DND-41 (cell line): ENCODE measurements at regions not wholly inside any gene's neighbourhood (a gene's known extent, or its start where the extent isn't known, plus 50 kb on each side); places are given as distances from the start of the nearest gene placed in this dataset.

ENCODE experiments used
- ATAC-seq: fragments of 200-7000 bp; cut with Tn5 transposase; 3 replicates; pipeline ENCODE4 v1.9.1; 2021; ENCODE audit warnings: low read depth; ENCODE audit not compliant: insufficient read depth
- DNase-seq: peaks from one replicate; pipeline ENCODE4 v3.0.0-alpha.2; 2020
- H2AFZ ChIP-seq: 2 replicates; pipeline ENCODE4 v1.6.0; 2012; ENCODE audit warnings: low read depth, low read length
- H3K27ac ChIP-seq: 2 replicates; pipeline ENCODE4 v1.5.1; 2012; ENCODE audit warnings: low read length, inconsistent platforms
- H3K27me3 ChIP-seq: fragments of 200-600 bp; sonication (generic); 2 replicates; pipeline ENCODE4 v1.6.0; 2012; ENCODE audit warnings: low read length, mild to moderate bottlenecking, inconsistent platforms; ENCODE audit not compliant: insufficient read depth, poor library complexity
- H3K36me3 ChIP-seq: 2 replicates; pipeline ENCODE4 v1.5.1; 2012; ENCODE audit warnings: low read length, inconsistent platforms; ENCODE audit not compliant: insufficient read depth
- H3K4me1 ChIP-seq: 2 replicates; pipeline ENCODE4 v1.5.1; 2012; ENCODE audit warnings: mild to moderate bottlenecking, low read length; ENCODE audit not compliant: insufficient read depth
- H3K4me2 ChIP-seq: 2 replicates; pipeline ENCODE4 v1.6.0; 2012; ENCODE audit warnings: mild to moderate bottlenecking, moderate library complexity, low read length, inconsistent platforms; ENCODE audit not compliant: insufficient read depth
- H3K4me3 ChIP-seq, 2 experiments: fragments of 200-600 bp in 1 of 2; shearing (Covaris generic) in 1 of 2; 2 replicates each; pipeline ENCODE4 v1.5.1; 2012 to 2016; ENCODE audit warnings: inconsistent platforms in 2 of 2, low read length in 2 of 2, mild to moderate bottlenecking in 2 of 2, low read depth in 1 of 2, moderate library complexity in 1 of 2
- H3K79me2 ChIP-seq: 2 replicates; pipeline ENCODE4 v1.6.0; 2012; ENCODE audit warnings: low read length, inconsistent platforms; ENCODE audit not compliant: insufficient read depth
- H3K9ac ChIP-seq: 2 replicates; pipeline ENCODE4 v1.6.0; 2012; ENCODE audit warnings: low read depth, mild to moderate bottlenecking, inconsistent platforms, low read length, moderate library complexity
- H3K9me3 ChIP-seq: 2 replicates; pipeline ENCODE4 v1.5.1; 2012; ENCODE audit warnings: low read length, moderate library complexity, mild to moderate bottlenecking, inconsistent platforms; ENCODE audit not compliant: insufficient read depth, severe bottlenecking
- H4K20me1 ChIP-seq: 2 replicates; pipeline ENCODE4 v1.6.0; 2012; ENCODE audit warnings: low read length; ENCODE audit not compliant: insufficient read depth
- CTCF ChIP-seq: IDR thresholded peaks from 2 replicates; pipeline ENCODE4 v1.5.1; 2012; ENCODE audit warnings: borderline replicate concordance, low read length, moderate library complexity, mild to moderate bottlenecking; ENCODE audit not compliant: poor library complexity, severe bottlenecking; ENCODE audit errors: extremely low read depth
- EZH2 ChIP-seq: IDR thresholded peaks from 3 replicates; pipeline ENCODE4 v1.6.1; 2012; ENCODE audit warnings: borderline replicate concordance, low read depth, mild to moderate bottlenecking, moderate library complexity, low read length, inconsistent platforms; ENCODE audit not compliant: severe bottlenecking

DNA sequence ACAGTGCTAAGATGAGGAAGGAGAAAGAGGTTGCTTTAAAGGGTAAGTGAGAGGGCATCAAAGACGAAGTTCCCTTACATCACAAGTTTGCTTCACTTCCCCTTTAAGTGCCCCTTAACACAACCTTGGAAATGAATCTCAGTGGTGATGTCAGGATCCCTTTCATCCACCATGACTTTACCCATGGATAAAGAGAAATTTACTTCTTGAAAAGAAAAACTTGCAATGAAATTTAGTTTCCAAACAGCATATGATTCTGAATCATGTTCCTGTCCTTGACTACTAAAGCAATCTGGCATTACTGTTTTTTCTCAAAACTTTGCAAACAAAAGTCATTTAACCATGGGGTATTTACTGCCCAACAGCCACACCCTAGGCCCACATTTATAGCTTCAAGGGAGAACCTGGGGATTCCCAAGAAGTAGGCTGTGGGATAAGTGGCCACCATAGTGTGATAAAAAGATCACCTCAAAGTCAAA lies 135.9 kb downstream of the ITGB8 start:
- Histone ChIP-seq H3K4me1 (no peaks in the 10 kb centered on the region), H3K36me3 (no peaks in the 10 kb centered on the region)

GRCh38 chr7:20470082-20470481 lies 139.4 kb downstream of the ITGB8 start:
- Histone ChIP-seq H3K4me1 (no peaks in the 10 kb centered on the region), H3K36me3 (no peaks in the 10 kb centered on the region), H4K20me1 (no peaks in the 10 kb centered on the region), H3K4me2 (no peak overlapping the region), H3K27ac (no peak overlapping the region), H3K9ac (no peak overlapping the region), H3K79me2 (no peaks in the 10 kb centered on the region), H3K4me3 (no peak overlapping the region), H3K9me3 (no peaks in the 10 kb centered on the region), H2AFZ (no peak overlapping the region), H3K27me3 (no peaks in the 10 kb centered on the region)
- no peak for TF ChIP-seq CTCF
- TF ChIP-seq EZH2, result no peak
- no peak for DNase-seq
- no peak for ATAC-seq

More for the DNA sequence above, 135.9 kb downstream of the ITGB8 start:
- Histone ChIP-seq H3K9ac (no peak overlapping the region), H3K4me3 (no peak overlapping the region), H3K9me3 (no peaks in the 10 kb centered on the region), H3K27ac (no peak overlapping the region), H3K79me2 (no peaks in the 10 kb centered on the region), H3K4me2 (no peak overlapping the region), H4K20me1 (no peaks in the 10 kb centered on the region), H2AFZ (no peak overlapping the region), H3K27me3 (no peaks in the 10 kb centered on the region)
- no peak for ATAC-seq
- TF ChIP-seq CTCF (no peak), EZH2 (no peak)
- no peak for DNase-seq

DNA sequence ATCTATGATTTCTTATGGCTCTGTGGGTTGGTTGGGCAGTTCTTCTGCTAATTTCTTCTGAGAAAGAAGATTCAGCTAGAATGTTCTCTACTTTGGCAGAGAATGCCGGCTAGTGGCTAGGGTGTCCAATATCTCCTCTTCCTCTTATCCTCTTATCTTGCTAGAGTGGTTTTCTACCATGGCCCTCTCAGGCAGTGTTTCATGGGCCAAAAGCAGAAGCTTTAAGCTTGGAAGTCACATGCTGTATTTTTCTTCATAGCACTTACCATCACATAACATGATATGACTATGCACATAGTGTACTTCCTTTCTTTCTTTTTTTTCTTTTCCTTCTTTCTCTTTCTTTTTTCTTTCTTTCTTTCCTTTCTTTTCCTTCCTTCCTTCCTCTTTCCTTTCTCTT lies 140.0 kb downstream of the ITGB8 start:
- no peaks in the 10 kb centered on the region for H4K20me1 ChIP-seq
- no peak overlapping the region for H3K4me3 ChIP-seq
- no peaks in the 10 kb centered on the region for H3K36me3 ChIP-seq
- DNase-seq (no peak), ATAC-seq (no peak)
- H3K9ac ChIP-seq, result no peak overlapping the region
- H3K27ac ChIP-seq, result no peak overlapping the region
- H3K27me3 ChIP-seq, result no peaks in the 10 kb centered on the region
- H3K4me1 ChIP-seq, result no peaks in the 10 kb centered on the region
- no peak overlapping the region for H2AFZ ChIP-seq
- no peaks in the 10 kb centered on the region for H3K9me3 ChIP-seq
- no peak for TF ChIP-seq CTCF
- no peak for TF ChIP-seq EZH2
- H3K79me2 ChIP-seq, result no peaks in the 10 kb centered on the region
- no peak overlapping the region for H3K4me2 ChIP-seq

DNA sequence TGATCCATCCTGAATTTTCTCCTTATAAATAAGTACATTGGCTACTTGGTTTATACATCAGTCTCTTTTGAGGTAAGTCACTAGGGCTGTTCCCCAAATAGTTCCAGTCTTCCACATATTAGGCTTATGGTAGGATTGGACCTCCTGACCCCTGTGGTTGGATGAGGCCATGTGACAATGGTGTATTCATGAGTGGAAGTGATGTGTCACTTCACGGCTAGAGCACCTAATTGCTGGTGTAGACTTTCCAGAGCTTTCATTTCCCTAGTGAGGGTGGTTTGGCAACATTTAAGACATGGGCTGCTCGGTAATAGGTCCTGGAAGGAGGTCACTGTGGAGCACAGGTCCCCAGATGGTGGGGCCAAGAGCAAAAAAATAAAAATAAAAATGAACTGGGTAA lies 141.2 kb upstream of the ABCB5 start:
- Histone ChIP-seq H3K27me3 (no peaks in the 10 kb centered on the region), H3K27ac (no peak overlapping the region), H3K4me3 (no peak overlapping the region), H3K4me2 (no peak overlapping the region), H3K9ac (no peak overlapping the region), H3K9me3 (no peaks in the 10 kb centered on the region), H3K4me1 (no peaks in the 10 kb centered on the region), H2AFZ (no peak overlapping the region), H3K36me3 (no peaks in the 10 kb centered on the region), H3K79me2 (no peaks in the 10 kb centered on the region), H4K20me1 (no peaks in the 10 kb centered on the region)
- no peak for DNase-seq
- TF ChIP-seq CTCF (no peak), EZH2 (no peak)
- ATAC-seq, result no peak
